ENCODE measurements at regions not wholly inside any gene's neighbourhood (a gene's known extent, or its start where the extent isn't known, plus 50 kb on each side); places are given as distances from the start of the nearest gene placed in this dataset.

- no peak overlapping the region for H3K4me3 ChIP-seq (ENCODE audit: low read depth in 1 of 2, low read length in 2 of 2)
- H3K36me3 ChIP-seq (ENCODE audit: insufficient read depth, low read length): no peaks in the 10 kb centered on the region
- no peak overlapping the region for H2AFZ ChIP-seq (ENCODE audit: low read depth, low read length)
- 0 out of 2 replicates have a peak, but pooled peaks cover 2% of the 10 kb centered on the region for H4K20me1 ChIP-seq (ENCODE audit: insufficient read depth, low read length)
- H3K27ac ChIP-seq (ENCODE audit: low read length): no peak overlapping the region
- H3K79me2 ChIP-seq (ENCODE audit: insufficient read depth, low read length): no peaks in the 10 kb centered on the region
- H3K9me3 ChIP-seq (ENCODE audit: insufficient read depth, low read length, severe bottlenecking): no peaks in the 10 kb centered on the region
- TF ChIP-seq CTCF (IDR thresholded peaks at IDR 0.05; ENCODE audit: borderline replicate concordance, extremely low read depth, low read length, poor library complexity, severe bottlenecking): no peak
- TF ChIP-seq EZH2 (IDR thresholded peaks at IDR 0.05; ENCODE audit: borderline replicate concordance, low read depth, low read length, severe bottlenecking): no peak
- H3K4me2 ChIP-seq (ENCODE audit: insufficient read depth, low read length): no peak overlapping the region
- no peak for ATAC-seq (ENCODE audit: insufficient read depth, low read depth)
- H3K27me3 ChIP-seq (ENCODE audit: insufficient read depth, low read length, poor library complexity): peaks cover 36% of the 10 kb centered on the region
- no peak overlapping the region for H3K9ac ChIP-seq (ENCODE audit: low read depth, low read length)
- no peaks in the 10 kb centered on the region for H3K4me1 ChIP-seq (ENCODE audit: insufficient read depth, low read length)
- DNase-seq: no peak
Observed at GRCh38 chr1:30814292-30814691, 56.7 kb upstream of the LAPTM5 start.

- H3K79me2 ChIP-seq (ENCODE audit: insufficient read depth, low read length): no peaks in the 10 kb centered on the region
- no peak overlapping the region for H2AFZ ChIP-seq (ENCODE audit: low read depth, low read length)
- no peaks in the 10 kb centered on the region for H3K36me3 ChIP-seq (ENCODE audit: insufficient read depth, low read length)
- H3K4me1 ChIP-seq (ENCODE audit: insufficient read depth, low read length): no peaks in the 10 kb centered on the region
- H4K20me1 ChIP-seq (ENCODE audit: insufficient read depth, low read length): 0 out of 2 replicates have a peak, but pooled peaks cover 2% of the 10 kb centered on the region
- no peaks in the 10 kb centered on the region for H3K9me3 ChIP-seq (ENCODE audit: insufficient read depth, low read length, severe bottlenecking)
- no peak overlapping the region for H3K27ac ChIP-seq (ENCODE audit: low read length)
- H3K4me2 ChIP-seq (ENCODE audit: insufficient read depth, low read length): no peak overlapping the region
- no peak for TF ChIP-seq EZH2 (IDR thresholded peaks at IDR 0.05; ENCODE audit: borderline replicate concordance, low read depth, low read length, severe bottlenecking)
- TF ChIP-seq CTCF (IDR thresholded peaks at IDR 0.05; ENCODE audit: borderline replicate concordance, extremely low read depth, low read length, poor library complexity, severe bottlenecking): no peak
- no peak overlapping the region for H3K4me3 ChIP-seq (ENCODE audit: low read depth in 1 of 2, low read length in 2 of 2)
- H3K9ac ChIP-seq (ENCODE audit: low read depth, low read length): no peak overlapping the region
- ATAC-seq (ENCODE audit: insufficient read depth, low read depth): no peak
- no peak for DNase-seq
- peaks cover 37% of the 10 kb centered on the region for H3K27me3 ChIP-seq (ENCODE audit: insufficient read depth, low read length, poor library complexity)
Observed at GRCh38 chr1:30812076-30812475, 54.5 kb upstream of the LAPTM5 start.

GRCh38 chr1:30811187-30811586, 53.6 kb upstream of the LAPTM5 start:
- no peak overlapping the region for H3K27ac ChIP-seq (ENCODE audit: low read length)
- no peak for ATAC-seq (ENCODE audit: insufficient read depth, low read depth)
- no peak overlapping the region for H2AFZ ChIP-seq (ENCODE audit: low read depth, low read length)
- no peak for DNase-seq
- H3K4me3 ChIP-seq (ENCODE audit: low read depth in 1 of 2, low read length in 2 of 2): no peak overlapping the region
- TF ChIP-seq CTCF (IDR thresholded peaks at IDR 0.05; ENCODE audit: borderline replicate concordance, extremely low read depth, low read length, poor library complexity, severe bottlenecking) (no peak), EZH2 (IDR thresholded peaks at IDR 0.05; ENCODE audit: borderline replicate concordance, low read depth, low read length, severe bottlenecking) (no peak)
- H3K79me2 ChIP-seq (ENCODE audit: insufficient read depth, low read length): no peaks in the 10 kb centered on the region
- peaks cover 45% of the 10 kb centered on the region for H3K27me3 ChIP-seq (ENCODE audit: insufficient read depth, low read length, poor library complexity)
- no peaks in the 10 kb centered on the region for H3K9me3 ChIP-seq (ENCODE audit: insufficient read depth, low read length, severe bottlenecking)
- no peak overlapping the region for H3K9ac ChIP-seq (ENCODE audit: low read depth, low read length)
- H4K20me1 ChIP-seq (ENCODE audit: insufficient read depth, low read length): 0 out of 2 replicates have a peak, but pooled peaks cover 2% of the 10 kb centered on the region
- H3K4me1 ChIP-seq (ENCODE audit: insufficient read depth, low read length): no peaks in the 10 kb centered on the region
- no peak overlapping the region for H3K4me2 ChIP-seq (ENCODE audit: insufficient read depth, low read length)
- no peaks in the 10 kb centered on the region for H3K36me3 ChIP-seq (ENCODE audit: insufficient read depth, low read length)

All from DND-41 (cell line).